A673 (cell line): ENCODE measurements at regions not wholly inside any gene's neighbourhood (a gene's known extent, or its start where the extent isn't known, plus 50 kb on each side); places are given as distances from the start of the nearest gene placed in this dataset.

Experiments used
- BruUV-seq: library from RNA; stranded (reverse); fragments of 400-500 nt; replicated peaks from 2 replicates; lab custom pipeline; 2021; lab: Mats Ljungman, UMichigan
- CTCF ChIA-PET: fragments of 300-600 bp; sonication (Branson Sonifier 250); formaldehyde crosslinking; loops from one replicate; lab custom pipeline; 2022; ENCODE audit warnings: antibody characterized with exemption; lab: Charles Lee
- POLR2A ChIA-PET: fragments of 300-600 bp; sonication (Branson Sonifier 250); formaldehyde crosslinking; loops from one replicate; lab custom pipeline; 2022; ENCODE audit warnings: antibody characterized with exemption; ENCODE audit not compliant: low non-redundant PET; lab: Charles Lee
- DNase-seq: peaks from one replicate; pipeline ENCODE4 v3.0.0-alpha.2; 2015; ENCODE audit warnings: low spot score
- H3K27ac ChIP-seq: fragments of 200-600 bp; sonication (generic); 2 replicates; pipeline ENCODE4 v1.5.1; 2016; ENCODE audit warnings: mixed run types, low read depth, mild to moderate bottlenecking, mixed read lengths, antibody characterized with exemption, low read length; ENCODE audit not compliant: poor library complexity, severe bottlenecking
- H3K27me3 ChIP-seq: fragments of 200-600 bp; sonication (generic); replicated peaks from 2 replicates; pipeline ENCODE4 v1.6.1; 2017; ENCODE audit warnings: mixed run types, low read depth, mild to moderate bottlenecking, mixed read lengths, antibody characterized with exemption, low read length; ENCODE audit not compliant: insufficient read depth, poor library complexity
- H3K36me3 ChIP-seq: fragments of 200-600 bp; sonication (generic); 2 replicates; pipeline ENCODE4 v1.6.1; 2016; ENCODE audit warnings: mixed run types, mild to moderate bottlenecking, mixed read lengths, antibody characterized with exemption, low read length; ENCODE audit not compliant: insufficient read depth, poor library complexity, severe bottlenecking
- H3K4me1 ChIP-seq: fragments of 200-600 bp; sonication (generic); 2 replicates; pipeline ENCODE4 v1.6.1; 2017; ENCODE audit warnings: mixed run types, mild to moderate bottlenecking, mixed read lengths, antibody characterized with exemption, low read length; ENCODE audit not compliant: insufficient read depth, poor library complexity, severe bottlenecking
- H3K4me3 ChIP-seq: fragments of 200-600 bp; sonication (generic); 2 replicates; pipeline ENCODE4 v1.5.1; 2016; ENCODE audit warnings: low read depth, mixed run types, mild to moderate bottlenecking, mixed read lengths, low read length; ENCODE audit not compliant: poor library complexity, severe bottlenecking
- H3K9me3 ChIP-seq: fragments of 200-600 bp; sonication (generic); 2 replicates; pipeline ENCODE4 v1.6.1; 2016; ENCODE audit warnings: mixed run types, low read depth, mild to moderate bottlenecking, mixed read lengths, antibody characterized with exemption, low read length; ENCODE audit not compliant: poor library complexity, severe bottlenecking
- EZH2 ChIP-seq: fragments of 200-600 bp; sonication (generic); IDR thresholded peaks from 2 replicates; pipeline ENCODE4 v1.6.1; 2017; ENCODE audit warnings: borderline replicate concordance, low read depth, mild to moderate bottlenecking, mixed read lengths, antibody characterized with exemption, low read length; ENCODE audit not compliant: poor library complexity, severe bottlenecking
- intact Hi-C: fragments of 100-400 bp; cut with micrococcal nuclease; formaldehyde crosslinking; loops from one replicate; pipeline ENCODE4 v1.10.0; 2022; ENCODE audit not compliant: unreplicated experiment
- TF ChIP-seq, protein P1 (sequence below): fragments of 300-800, 200-600 bp; sonication (generic); conservative IDR thresholded peaks from 2 replicates; pipeline ENCODE4 v1.5.1; 2017; ENCODE audit warnings: low read depth, mild to moderate bottlenecking, antibody characterized with exemption, low read length, moderate library complexity, mixed read lengths

DNA sequence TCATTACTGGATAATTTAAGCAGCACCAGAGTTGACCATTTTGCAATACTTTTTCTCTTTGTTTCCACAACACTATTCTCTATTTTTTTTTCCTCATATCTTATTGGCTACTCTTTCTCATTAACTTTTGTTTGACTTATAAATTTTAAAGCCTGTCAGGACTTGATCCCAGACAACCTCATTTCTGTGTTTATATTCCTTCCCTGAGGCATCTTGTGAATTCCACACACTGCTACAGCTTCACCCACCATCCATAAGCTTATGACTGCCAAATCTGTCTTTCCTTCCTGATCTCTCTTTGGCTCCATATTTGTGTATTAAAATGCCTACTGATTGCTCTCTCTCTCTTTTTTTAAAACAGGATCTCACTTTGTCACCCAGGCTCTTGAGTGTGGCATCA, 124.6 kb upstream of the MBL2 start:
- Histone ChIP-seq H3K27me3 (no peaks in the 10 kb centered on the region), H3K36me3 (no peaks in the 10 kb centered on the region), H3K4me3 (no peak overlapping the region), H3K27ac (no peak overlapping the region), H3K9me3 (no peaks in the 10 kb centered on the region), H3K4me1 (no peaks in the 10 kb centered on the region)
- BruUV-seq: no TSS peak
- DNase-seq: no peak
- TF ChIP-seq, protein P1, sequence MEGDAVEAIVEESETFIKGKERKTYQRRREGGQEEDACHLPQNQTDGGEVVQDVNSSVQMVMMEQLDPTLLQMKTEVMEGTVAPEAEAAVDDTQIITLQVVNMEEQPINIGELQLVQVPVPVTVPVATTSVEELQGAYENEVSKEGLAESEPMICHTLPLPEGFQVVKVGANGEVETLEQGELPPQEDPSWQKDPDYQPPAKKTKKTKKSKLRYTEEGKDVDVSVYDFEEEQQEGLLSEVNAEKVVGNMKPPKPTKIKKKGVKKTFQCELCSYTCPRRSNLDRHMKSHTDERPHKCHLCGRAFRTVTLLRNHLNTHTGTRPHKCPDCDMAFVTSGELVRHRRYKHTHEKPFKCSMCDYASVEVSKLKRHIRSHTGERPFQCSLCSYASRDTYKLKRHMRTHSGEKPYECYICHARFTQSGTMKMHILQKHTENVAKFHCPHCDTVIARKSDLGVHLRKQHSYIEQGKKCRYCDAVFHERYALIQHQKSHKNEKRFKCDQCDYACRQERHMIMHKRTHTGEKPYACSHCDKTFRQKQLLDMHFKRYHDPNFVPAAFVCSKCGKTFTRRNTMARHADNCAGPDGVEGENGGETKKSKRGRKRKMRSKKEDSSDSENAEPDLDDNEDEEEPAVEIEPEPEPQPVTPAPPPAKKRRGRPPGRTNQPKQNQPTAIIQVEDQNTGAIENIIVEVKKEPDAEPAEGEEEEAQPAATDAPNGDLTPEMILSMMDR: no peak
- TF ChIP-seq EZH2: no peak
- CTCF ChIA-PET: no interaction called here
- POLR2A ChIA-PET: no interaction called here
- intact Hi-C loops: no loop called here

GRCh38 chr10:52895059-52895458, 122.5 kb upstream of the MBL2 start:
- BruUV-seq: no TSS peak
- Histone ChIP-seq H3K36me3 (no peaks in the 10 kb centered on the region), H3K27ac (no peak overlapping the region), H3K27me3 (no peaks in the 10 kb centered on the region), H3K4me3 (no peak overlapping the region), H3K9me3 (no peaks in the 10 kb centered on the region), H3K4me1 (no peaks in the 10 kb centered on the region)
- TF ChIP-seq, protein P1: no peak
- no peak for TF ChIP-seq EZH2
- intact Hi-C loops: no loop called here
- CTCF ChIA-PET: no interaction called here
- DNase-seq: no peak
- POLR2A ChIA-PET: no interaction called here

DNA sequence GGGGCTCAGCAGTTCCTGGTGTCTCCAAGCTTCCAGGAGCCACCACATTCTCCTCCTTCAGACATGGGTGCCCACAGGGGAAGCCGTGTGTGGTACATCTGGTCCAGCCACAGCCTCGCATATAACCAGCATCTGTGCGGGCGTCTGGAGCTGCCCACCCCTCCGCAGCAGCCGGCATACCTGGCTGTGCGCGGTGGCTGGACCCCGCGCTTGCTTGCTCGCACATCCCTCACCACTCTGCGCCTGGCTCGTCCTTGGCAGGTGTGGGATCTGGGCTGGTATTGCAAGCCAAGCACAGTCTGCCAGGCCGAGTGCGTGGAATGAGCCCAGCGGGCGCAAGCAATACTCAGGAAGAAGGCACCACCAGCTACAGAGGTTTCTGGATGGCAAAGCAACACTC, 117.7 kb upstream of the MBL2 start:
- Histone ChIP-seq H3K9me3 (no peaks in the 10 kb centered on the region), H3K27me3 (no peaks in the 10 kb centered on the region), H3K4me3 (no peak overlapping the region), H3K27ac (no peak overlapping the region), H3K4me1 (no peaks in the 10 kb centered on the region), H3K36me3 (no peaks in the 10 kb centered on the region)
- intact Hi-C loops: no loop called here
- no TSS peak for BruUV-seq
- no peak for DNase-seq
- ChIA-PET POLR2A (no interaction called here), CTCF (no interaction called here)
- TF ChIP-seq, protein P1: no peak
- TF ChIP-seq EZH2: no peak

GRCh38 chr10:52889611-52890010, 117.0 kb upstream of the MBL2 start:
- BruUV-seq: no TSS peak
- Histone ChIP-seq H3K4me1 (no peaks in the 10 kb centered on the region), H3K9me3 (no peaks in the 10 kb centered on the region), H3K4me3 (no peak overlapping the region), H3K27me3 (no peaks in the 10 kb centered on the region), H3K27ac (no peak overlapping the region), H3K36me3 (no peaks in the 10 kb centered on the region)
- no peak for DNase-seq
- TF ChIP-seq, protein P1: no peak
- TF ChIP-seq EZH2: no peak
- intact Hi-C loops: no loop called here
- ChIA-PET CTCF (no interaction called here), POLR2A (no interaction called here)
